ENCODE measurements at regions not wholly inside any gene's neighbourhood (a gene's known extent, or its start where the extent isn't known, plus 50 kb on each side); places are given as distances from the start of the nearest gene placed in this dataset.
"Not testable (repeated sequence)": the region's sequence is repeated elsewhere in the genome, so short reads cannot be mapped to it uniquely, and the experiment has no call there.

- H3K36me3 ChIP-seq (ENCODE audit: control insufficient read depth in 1 of 2, insufficient read depth in 2 of 2, low read length in 2 of 2); H3K27ac ChIP-seq (ENCODE audit: low read depth, low read length); H3K79me2 ChIP-seq (ENCODE audit: insufficient read depth, low read length); RAD21 ChIA-PET (ENCODE audit: low non-redundant PET in 1 of 2, low total read pairs in 2 of 2, uncharacterized antibody in 2 of 2, unreplicated experiment in 2 of 2); H2AFZ ChIP-seq (ENCODE audit: low read depth, low read length, poor library complexity, severe bottlenecking); CTCF ChIA-PET; H3K4me2 ChIP-seq (ENCODE audit: low read length); H4K20me1 ChIP-seq (ENCODE audit: insufficient read depth); ATAC-seq; H3K4me1 ChIP-seq (ENCODE audit: control insufficient read depth in 1 of 2, insufficient read depth in 2 of 2, low read length in 2 of 2); H3K27me3 ChIP-seq (ENCODE audit: insufficient read depth, low read length); DNase-seq (ENCODE audit: low read depth, low spot score); H3K4me3 ChIP-seq (replicated peaks in 1 of 2; ENCODE audit: low read depth in 1 of 2, low read length in 2 of 2); BruUV-seq (replicated peaks); POLR2A ChIA-PET; H3K9me2 ChIP-seq (ENCODE audit: insufficient read depth); H3K9ac ChIP-seq (ENCODE audit: low read length); intact Hi-C loops (cut with micrococcal nuclease); H3K9me3 ChIP-seq (ENCODE audit: control insufficient read depth in 1 of 2, insufficient read depth in 1 of 2, low read depth in 1 of 2, low read length in 2 of 2): not testable (repeated sequence)
These were observed 2149.6 kb upstream of the DEFB115 start for GRCh38 chr20:29107884-29108283.

GRCh38 chr20:29109386-29109785 lies 2148.1 kb upstream of the DEFB115 start:
- DNase-seq (ENCODE audit: low read depth, low spot score); H3K9me3 ChIP-seq (ENCODE audit: control insufficient read depth in 1 of 2, insufficient read depth in 1 of 2, low read depth in 1 of 2, low read length in 2 of 2); H3K36me3 ChIP-seq (ENCODE audit: control insufficient read depth in 1 of 2, insufficient read depth in 2 of 2, low read length in 2 of 2); H3K27me3 ChIP-seq (ENCODE audit: insufficient read depth, low read length); H3K4me3 ChIP-seq (replicated peaks in 1 of 2; ENCODE audit: low read depth in 1 of 2, low read length in 2 of 2); H3K9ac ChIP-seq (ENCODE audit: low read length); ATAC-seq; CTCF ChIA-PET; RAD21 ChIA-PET (ENCODE audit: low non-redundant PET in 1 of 2, low total read pairs in 2 of 2, uncharacterized antibody in 2 of 2, unreplicated experiment in 2 of 2); intact Hi-C loops (cut with micrococcal nuclease); H2AFZ ChIP-seq (ENCODE audit: low read depth, low read length, poor library complexity, severe bottlenecking); POLR2A ChIA-PET; H3K27ac ChIP-seq (ENCODE audit: low read depth, low read length); H3K4me2 ChIP-seq (ENCODE audit: low read length); H3K9me2 ChIP-seq (ENCODE audit: insufficient read depth); H4K20me1 ChIP-seq (ENCODE audit: insufficient read depth); BruUV-seq (replicated peaks); H3K79me2 ChIP-seq (ENCODE audit: insufficient read depth, low read length); H3K4me1 ChIP-seq (ENCODE audit: control insufficient read depth in 1 of 2, insufficient read depth in 2 of 2, low read length in 2 of 2): not testable (repeated sequence)

- CTCF ChIA-PET; DNase-seq (ENCODE audit: low read depth, low spot score); H3K4me2 ChIP-seq (ENCODE audit: low read length); H2AFZ ChIP-seq (ENCODE audit: low read depth, low read length, poor library complexity, severe bottlenecking); H3K36me3 ChIP-seq (ENCODE audit: control insufficient read depth in 1 of 2, insufficient read depth in 2 of 2, low read length in 2 of 2); H3K9me3 ChIP-seq (ENCODE audit: control insufficient read depth in 1 of 2, insufficient read depth in 1 of 2, low read depth in 1 of 2, low read length in 2 of 2); H3K9ac ChIP-seq (ENCODE audit: low read length); H4K20me1 ChIP-seq (ENCODE audit: insufficient read depth); ATAC-seq; RAD21 ChIA-PET (ENCODE audit: low non-redundant PET in 1 of 2, low total read pairs in 2 of 2, uncharacterized antibody in 2 of 2, unreplicated experiment in 2 of 2); BruUV-seq (replicated peaks); H3K27ac ChIP-seq (ENCODE audit: low read depth, low read length); H3K79me2 ChIP-seq (ENCODE audit: insufficient read depth, low read length); intact Hi-C loops (cut with micrococcal nuclease); H3K4me3 ChIP-seq (replicated peaks in 1 of 2; ENCODE audit: low read depth in 1 of 2, low read length in 2 of 2); H3K9me2 ChIP-seq (ENCODE audit: insufficient read depth); POLR2A ChIA-PET; H3K4me1 ChIP-seq (ENCODE audit: control insufficient read depth in 1 of 2, insufficient read depth in 2 of 2, low read length in 2 of 2); H3K27me3 ChIP-seq (ENCODE audit: insufficient read depth, low read length): not testable (repeated sequence)
These were observed 2142.4 kb upstream of the DEFB115 start for GRCh38 chr20:29115097-29115496.

Measured in HCT116 (cell line).